ENCODE measurements at regions not wholly inside any gene's neighbourhood (a gene's known extent, or its start where the extent isn't known, plus 50 kb on each side); places are given as distances from the start of the nearest gene placed in this dataset.

DNA sequence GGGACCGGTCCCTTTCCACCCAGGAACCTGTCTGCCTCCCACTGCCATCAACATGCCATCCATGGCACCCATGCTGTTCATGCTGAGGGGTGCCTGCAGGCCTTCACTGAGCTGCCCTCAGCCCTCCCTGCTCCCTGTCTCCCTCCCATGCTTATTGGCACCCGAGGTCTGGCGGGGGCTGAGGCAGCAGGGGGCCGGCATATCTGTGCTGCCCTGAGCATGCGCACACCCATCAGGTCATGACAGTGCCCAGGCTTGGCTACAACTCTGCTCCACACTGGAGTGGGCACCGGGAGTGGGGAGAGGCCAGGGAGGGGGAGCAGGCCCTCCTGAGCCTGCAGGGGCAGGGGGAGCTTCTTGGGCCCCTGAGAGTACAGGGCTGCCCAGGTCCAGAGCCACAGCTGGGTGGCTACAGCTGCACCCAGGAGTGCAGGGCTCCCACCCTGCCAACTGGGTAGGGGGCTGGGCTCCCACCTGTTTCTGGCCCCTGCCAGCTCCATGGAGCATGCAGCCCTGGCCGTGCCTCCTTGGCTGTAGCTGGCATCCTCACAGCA lies 395.8 kb upstream of the DMD start:
- Histone ChIP-seq H3K4me1 (no peaks in the 10 kb centered on the region), H3K4me3 (no peak overlapping the region), H3K27me3 (no peaks in the 10 kb centered on the region), H3K36me3 (no peaks in the 10 kb centered on the region), H3K27ac (no peak overlapping the region), H3K9me3 (no peaks in the 10 kb centered on the region)
- intact Hi-C loops (cut with DNase I; ENCODE audit: low total_unique reads), result no loop called here
- no peak for DNase-seq
- TF ChIP-seq, protein P1, sequence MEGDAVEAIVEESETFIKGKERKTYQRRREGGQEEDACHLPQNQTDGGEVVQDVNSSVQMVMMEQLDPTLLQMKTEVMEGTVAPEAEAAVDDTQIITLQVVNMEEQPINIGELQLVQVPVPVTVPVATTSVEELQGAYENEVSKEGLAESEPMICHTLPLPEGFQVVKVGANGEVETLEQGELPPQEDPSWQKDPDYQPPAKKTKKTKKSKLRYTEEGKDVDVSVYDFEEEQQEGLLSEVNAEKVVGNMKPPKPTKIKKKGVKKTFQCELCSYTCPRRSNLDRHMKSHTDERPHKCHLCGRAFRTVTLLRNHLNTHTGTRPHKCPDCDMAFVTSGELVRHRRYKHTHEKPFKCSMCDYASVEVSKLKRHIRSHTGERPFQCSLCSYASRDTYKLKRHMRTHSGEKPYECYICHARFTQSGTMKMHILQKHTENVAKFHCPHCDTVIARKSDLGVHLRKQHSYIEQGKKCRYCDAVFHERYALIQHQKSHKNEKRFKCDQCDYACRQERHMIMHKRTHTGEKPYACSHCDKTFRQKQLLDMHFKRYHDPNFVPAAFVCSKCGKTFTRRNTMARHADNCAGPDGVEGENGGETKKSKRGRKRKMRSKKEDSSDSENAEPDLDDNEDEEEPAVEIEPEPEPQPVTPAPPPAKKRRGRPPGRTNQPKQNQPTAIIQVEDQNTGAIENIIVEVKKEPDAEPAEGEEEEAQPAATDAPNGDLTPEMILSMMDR (IDR thresholded peaks at IDR 0.05), result no peak

DNA sequence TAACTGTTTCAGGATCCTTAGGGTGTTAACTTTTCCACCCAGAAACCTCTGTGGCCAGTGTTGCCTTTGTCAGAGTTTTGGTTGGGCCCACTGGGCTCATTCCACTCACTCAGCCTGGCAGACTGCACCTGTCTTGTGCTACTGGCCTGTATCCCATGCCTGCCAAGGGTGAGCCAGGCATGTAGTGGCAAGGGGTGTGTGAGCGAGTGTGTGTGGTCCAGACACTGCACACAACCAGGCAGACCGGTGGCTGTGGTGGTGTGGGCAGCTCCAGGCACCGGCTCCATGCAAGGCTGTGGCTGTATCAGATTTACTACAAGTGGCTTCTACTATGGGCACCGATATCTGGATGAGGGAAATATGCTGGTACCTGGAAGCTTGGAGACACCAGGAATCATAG lies 394.6 kb upstream of the DMD start:
- no peak overlapping the region for H3K4me3 ChIP-seq
- no peaks in the 10 kb centered on the region for H3K4me1 ChIP-seq
- TF ChIP-seq, protein P1 (IDR thresholded peaks at IDR 0.05), result no peak
- H3K9me3 ChIP-seq, result no peaks in the 10 kb centered on the region
- no peaks in the 10 kb centered on the region for H3K27me3 ChIP-seq
- no peak for DNase-seq
- H3K36me3 ChIP-seq, result no peaks in the 10 kb centered on the region
- no peak overlapping the region for H3K27ac ChIP-seq
- intact Hi-C loops (cut with DNase I; ENCODE audit: low total_unique reads), result no loop called here

DNA sequence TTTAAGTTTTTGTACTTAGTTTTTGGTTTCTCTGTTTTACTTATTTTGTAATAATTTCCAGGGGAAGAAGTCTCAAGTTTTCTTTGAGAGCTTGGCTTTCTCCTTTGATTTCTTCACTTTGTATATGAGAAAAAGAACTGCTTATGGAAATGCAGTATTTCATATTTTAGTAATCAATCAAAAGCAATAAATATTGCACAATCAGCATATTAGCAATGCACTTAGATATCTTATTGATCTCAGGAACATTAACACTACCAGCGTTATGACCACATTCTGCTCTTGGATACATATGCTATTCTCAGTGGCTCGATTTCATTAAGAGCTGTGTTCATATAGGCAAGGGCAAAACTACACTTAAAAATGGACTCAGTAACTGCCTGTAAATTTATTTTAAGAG lies 381.0 kb upstream of the DMD start:
- H3K4me3 ChIP-seq, result no peak overlapping the region
- no peaks in the 10 kb centered on the region for H3K4me1 ChIP-seq
- no peak for DNase-seq
- TF ChIP-seq, protein P1 (IDR thresholded peaks at IDR 0.05), result no peak
- H3K9me3 ChIP-seq, result no peaks in the 10 kb centered on the region
- no peaks in the 10 kb centered on the region for H3K27me3 ChIP-seq
- intact Hi-C loops (cut with DNase I; ENCODE audit: low total_unique reads), result no loop called here
- no peak overlapping the region for H3K27ac ChIP-seq
- H3K36me3 ChIP-seq, result no peaks in the 10 kb centered on the region

DNA sequence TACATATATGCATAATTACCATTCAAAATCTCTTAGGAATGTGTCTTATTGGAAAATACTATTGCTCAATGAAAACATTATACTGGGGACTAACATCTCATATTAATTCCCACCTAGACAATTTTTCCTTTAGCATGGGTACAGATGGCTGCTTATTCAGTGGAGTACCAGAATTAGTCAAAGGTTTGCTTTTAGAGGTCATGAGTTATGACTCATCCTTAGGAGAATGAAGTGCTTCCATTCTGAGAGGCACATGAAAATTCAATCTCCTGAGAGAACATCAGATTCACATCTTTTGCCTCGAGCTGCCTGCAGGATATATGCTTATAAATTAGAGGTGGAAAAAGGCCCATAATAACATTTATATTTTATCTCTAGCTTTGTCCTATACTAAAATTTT lies 378.0 kb upstream of the DMD start:
- Histone ChIP-seq H3K4me3 (no peak overlapping the region), H3K9me3 (no peaks in the 10 kb centered on the region), H3K4me1 (no peaks in the 10 kb centered on the region), H3K27me3 (no peaks in the 10 kb centered on the region), H3K27ac (no peak overlapping the region), H3K36me3 (no peaks in the 10 kb centered on the region)
- intact Hi-C loops (cut with DNase I; ENCODE audit: low total_unique reads), result loop anchor here (10.0 kb wide), 1 partner anchor 55 kb away; no protein-coding TSS in a partner anchor
- no peak for DNase-seq
- TF ChIP-seq, protein P1 (IDR thresholded peaks at IDR 0.05), result no peak

DNA sequence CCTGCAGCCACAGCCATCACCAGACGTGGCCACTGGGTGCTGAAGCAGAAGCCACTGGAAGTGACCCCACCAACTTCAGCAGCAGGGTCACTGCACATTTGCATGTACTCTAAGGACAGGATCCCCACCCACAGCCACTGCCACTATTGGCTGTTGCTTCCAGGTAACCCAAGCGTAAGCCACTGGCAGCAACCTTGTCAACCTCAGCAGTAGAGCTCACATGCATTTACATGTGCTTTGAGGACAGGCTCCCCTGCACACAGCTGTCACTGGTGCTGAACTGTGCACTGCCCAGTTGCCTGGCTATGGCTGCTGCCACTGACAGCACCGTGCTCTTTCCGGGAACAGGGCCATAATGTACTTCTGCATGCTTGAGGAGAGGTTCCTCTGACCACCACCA lies 332.4 kb upstream of the DMD start:
- Histone ChIP-seq H3K4me1 (no peaks in the 10 kb centered on the region), H3K27ac (no peak overlapping the region), H3K4me3 (no peak overlapping the region), H3K9me3 (no peaks in the 10 kb centered on the region), H3K36me3 (no peaks in the 10 kb centered on the region), H3K27me3 (no peaks in the 10 kb centered on the region)
- intact Hi-C loops (cut with DNase I; ENCODE audit: low total_unique reads), result no loop called here
- DNase-seq, result no peak
- TF ChIP-seq, protein P1 (IDR thresholded peaks at IDR 0.05), result no peak
